Activated CD4-positive, CD25-positive, alpha-beta regulatory T cell (primary cell): ENCODE measurements at regions not wholly inside any gene's neighbourhood (a gene's known extent, or its start where the extent isn't known, plus 50 kb on each side); places are given as distances from the start of the nearest gene placed in this dataset.
"Not testable (repeated sequence)": the region's sequence is repeated elsewhere in the genome, so short reads cannot be mapped to it uniquely, and the experiment has no call there.

Experiments used
- DNase-seq, 4 experiments: peaks; one replicate each; lab custom pipeline; 2025; lab: John Stamatoyannopoulos, UW

DNA sequence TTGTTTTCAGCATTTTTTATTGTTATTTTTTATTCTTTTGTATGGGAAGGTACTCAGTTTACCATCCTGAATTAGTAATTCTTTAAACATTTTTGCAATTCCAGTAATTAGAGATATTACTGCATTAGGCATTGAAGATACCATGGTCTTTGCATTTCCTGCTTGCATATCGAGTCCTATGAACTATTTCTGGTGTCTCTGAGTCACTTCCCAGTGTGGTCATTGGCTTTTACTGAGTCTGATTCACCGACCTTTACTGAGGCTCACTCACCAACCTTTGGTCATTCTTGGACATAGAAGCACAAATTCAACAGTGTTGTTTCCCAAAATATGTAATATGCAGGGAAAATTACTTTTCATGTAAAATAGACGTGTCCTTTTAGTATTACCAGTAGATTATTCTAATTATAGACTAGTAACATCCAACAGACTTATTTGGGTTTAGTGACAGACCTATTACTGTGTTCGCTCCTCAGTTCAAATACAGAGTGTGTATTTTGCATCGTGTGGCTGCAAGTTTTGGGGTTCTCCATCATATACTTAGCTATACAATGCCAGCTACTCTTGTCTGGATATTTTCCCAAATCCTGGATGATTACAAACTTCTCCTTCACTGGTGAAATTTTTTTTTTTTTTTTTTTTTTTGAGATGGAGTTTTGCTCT, 180.7 kb upstream of the PRSS1 start:
- no peak for DNase-seq

GRCh38 chr7:142567201-142568075, 181.8 kb upstream of the PRSS1 start:
- no peak for DNase-seq

GRCh38 chr7:142566271-142566670, 183.0 kb upstream of the PRSS1 start:
- no peak for DNase-seq

- not testable (repeated sequence) for DNase-seq
Measured at GRCh38 chr7:142564125-142564524, 185.1 kb upstream of the PRSS1 start.

DNA sequence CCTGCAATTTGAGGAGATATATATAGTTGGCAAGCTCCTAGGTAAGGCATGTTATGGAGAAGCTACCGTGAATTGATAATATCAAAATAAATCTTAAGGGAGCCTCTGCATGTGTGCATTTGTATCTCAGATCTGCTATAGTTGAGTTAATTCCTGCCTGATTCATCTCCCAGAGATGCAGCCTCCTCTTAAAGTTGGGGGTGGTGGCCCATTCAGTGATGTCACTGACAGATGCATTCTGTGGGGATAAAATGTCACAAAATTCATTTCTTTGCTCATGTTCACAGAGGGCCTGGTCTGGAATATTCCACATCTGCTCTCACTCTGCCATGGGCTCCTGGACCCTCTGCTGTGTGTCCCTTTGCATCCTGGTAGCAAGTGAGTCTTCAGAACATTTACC, 185.8 kb upstream of the PRSS1 start:
- no peak for DNase-seq

DNA sequence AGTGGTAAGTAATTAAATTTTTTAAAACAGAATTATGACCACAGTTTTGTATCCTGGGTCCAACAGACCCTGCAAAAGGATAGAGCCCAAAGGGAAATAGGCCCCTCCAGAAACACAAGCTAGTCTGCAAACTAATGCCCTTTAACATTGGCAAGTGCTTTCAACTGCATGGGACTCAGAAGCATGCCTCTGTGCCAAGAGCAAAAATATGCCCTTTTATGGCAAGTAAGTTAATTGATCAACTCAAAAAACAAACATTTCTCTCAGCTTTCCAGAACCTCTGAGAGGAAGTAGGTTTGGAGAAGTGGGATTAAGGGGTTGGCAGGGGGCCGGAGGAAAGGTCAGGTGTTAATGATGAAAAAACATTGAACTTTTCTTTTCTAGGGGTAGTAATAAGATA, 186.6 kb upstream of the PRSS1 start:
- no peak for DNase-seq

DNA sequence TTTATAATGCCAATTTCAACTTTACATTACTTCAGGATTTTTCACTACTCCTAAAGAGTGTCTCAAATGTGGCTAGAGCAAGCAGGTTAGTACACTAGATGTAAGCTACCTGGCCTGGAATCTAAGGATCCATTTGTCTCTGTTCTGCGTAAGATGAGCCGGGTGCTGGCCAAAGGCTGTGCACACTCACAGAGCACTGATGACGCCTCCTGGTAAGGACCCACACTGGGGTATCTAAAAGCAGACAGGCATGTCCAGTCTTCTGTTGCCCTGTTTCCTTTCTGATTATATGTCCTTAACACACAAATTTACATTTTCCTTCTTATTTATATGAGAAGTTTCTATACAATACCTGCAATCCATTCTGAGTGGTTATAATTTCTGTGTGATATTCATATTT, 187.9 kb upstream of the PRSS1 start:
- DNase-seq: not testable (repeated sequence)

DNA sequence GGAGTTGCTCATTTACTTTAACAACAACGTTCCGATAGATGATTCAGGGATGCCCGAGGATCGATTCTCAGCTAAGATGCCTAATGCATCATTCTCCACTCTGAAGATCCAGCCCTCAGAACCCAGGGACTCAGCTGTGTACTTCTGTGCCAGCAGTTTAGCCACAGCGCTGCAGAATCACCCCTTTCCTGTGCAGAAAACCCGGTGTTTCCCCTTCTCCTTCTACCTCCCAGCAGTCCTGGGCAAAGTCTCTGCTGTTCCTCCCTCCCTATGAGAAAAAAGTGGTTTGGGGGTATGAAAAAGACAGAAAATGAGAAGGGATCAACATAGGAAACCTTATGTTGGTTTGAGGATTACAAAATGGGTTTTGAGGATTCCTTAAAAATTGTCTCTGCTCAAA, 188.5 kb upstream of the PRSS1 start:
- not testable (repeated sequence) for DNase-seq

DNA sequence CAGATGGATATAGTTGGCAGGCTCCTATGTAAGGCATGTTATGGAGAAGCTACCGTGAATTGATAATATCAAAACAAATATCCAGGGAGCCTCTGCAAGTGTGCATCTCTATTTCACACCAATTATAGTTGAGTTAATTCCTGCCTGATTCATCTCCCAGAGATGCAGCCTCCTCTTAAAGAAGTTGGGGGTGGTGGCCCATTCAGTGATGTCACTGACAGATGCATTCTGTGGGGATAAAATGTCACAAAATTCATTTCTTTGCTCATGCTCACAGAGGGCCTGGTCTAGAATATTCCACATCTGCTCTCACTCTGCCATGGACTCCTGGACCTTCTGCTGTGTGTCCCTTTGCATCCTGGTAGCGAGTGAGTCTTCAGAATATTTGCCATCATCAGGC, 189.1 kb upstream of the PRSS1 start:
- DNase-seq: no peak

DNA sequence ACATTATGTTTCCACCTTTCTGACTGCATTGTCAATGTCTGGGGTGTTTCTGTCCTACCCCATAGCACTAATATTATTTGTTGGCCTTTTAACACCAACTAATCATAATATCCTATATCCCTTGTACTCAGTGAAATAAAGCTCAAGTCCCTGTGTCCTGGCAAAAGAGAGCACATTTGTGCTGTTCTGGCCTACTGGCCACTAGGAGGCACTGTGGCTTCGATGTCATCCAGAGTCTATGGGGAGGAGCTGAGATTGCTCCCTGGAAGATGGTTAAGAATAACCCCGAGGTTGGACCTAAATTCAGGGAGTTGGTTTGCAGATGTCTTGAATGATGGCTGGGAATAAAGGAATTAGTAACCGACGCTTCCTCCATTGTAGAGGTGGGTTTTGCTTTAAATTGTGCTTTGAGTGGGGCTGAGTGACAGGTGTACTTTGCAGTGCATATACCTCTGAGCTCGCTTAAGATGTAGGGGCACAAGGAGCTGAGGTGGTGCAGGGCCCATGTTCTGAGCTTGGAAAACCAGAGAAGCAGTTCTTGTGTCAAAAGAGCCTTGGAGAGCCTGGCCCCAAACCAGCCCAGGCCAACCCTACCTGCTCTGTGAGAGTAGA, 191.2 kb upstream of the PRSS1 start:
- peak in 3 of 4 experiments; percentile 4 to 28 (median 9) for DNase-seq

- DNase-seq: no peak
Measured at GRCh38 chr7:142556740-142557139, 192.5 kb upstream of the PRSS1 start.

GRCh38 chr7:142554560-142555532, 194.4 kb upstream of the PRSS1 start:
- DNase-seq: no peak

DNA sequence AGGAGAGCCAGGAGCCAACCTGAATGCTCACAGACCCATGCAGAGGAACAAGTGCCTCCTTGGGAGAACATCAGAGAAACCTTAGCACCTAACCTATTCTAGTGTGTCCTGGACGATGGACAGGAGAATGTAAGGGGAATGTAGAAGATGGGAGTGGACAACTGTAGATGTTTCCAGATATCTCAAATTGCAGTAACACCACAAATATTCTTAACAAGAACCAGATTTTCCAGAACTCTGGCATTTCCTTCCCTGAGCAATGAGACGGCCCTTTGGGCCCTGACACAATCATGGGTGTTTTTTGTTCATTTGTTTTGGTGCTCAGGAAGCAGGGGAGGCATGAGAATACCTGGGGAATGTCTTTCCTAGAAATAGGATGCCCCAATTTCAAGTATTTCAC, 196.1 kb upstream of the PRSS1 start:
- no peak for DNase-seq

DNA sequence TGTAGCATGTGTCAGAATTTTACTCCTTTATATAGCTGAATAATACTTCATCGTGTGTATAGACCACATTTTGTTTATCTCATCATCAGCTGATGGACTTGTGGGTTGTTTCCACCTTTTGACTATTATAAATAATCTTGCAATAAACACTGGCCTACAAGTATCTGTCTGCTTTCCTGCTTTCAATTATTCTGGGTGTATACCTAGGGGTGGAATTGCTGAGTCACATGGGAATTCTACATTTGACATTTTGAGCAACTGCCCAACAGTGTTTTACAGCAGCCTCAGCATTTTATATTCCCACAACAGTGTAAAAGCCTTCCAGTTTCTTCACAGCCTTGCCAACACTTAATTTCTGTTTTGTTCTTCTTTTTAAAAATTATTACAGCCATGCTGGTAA, 200.3 kb upstream of the PRSS1 start:
- no peak for DNase-seq

DNA sequence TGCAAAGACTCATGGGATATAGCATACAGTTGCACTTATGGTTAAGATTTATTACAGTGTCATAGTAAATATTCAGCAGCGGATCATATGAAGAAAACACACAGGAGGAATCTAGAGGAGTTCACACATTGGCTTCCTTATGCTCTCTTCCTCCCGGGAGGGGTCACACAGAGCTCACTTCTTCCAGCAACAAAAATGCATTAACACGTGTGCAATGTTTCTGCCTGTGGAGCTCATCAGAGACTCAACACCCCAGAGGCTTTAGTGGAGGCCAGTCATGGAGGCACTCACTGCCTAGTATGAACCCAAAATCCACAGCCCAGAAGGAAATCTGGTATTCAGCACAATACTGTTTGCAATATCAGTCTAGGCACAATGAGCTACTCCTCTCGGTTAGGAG, 202.8 kb upstream of the PRSS1 start:
- no peak for DNase-seq

DNA sequence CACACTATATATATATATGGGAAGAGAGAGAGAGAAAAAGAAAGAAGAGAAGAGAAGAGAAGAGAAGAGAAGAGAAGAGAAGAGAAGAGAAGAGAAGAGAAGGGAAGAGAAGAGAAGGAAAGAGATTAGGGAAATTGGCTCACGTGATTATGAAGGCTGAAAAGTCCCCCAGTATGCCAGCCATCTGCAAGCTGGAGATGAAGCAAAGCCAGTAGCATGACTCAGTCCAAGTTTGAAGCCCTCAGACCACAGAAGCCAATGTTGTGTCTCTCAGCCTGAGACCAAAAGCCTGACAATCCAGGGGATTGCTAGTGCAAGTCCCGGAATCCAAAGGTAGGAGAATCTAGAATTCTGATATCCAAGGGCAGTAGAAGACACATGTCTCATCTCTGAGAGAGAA, 206.3 kb upstream of the PRSS1 start:
- DNase-seq: no peak

DNA sequence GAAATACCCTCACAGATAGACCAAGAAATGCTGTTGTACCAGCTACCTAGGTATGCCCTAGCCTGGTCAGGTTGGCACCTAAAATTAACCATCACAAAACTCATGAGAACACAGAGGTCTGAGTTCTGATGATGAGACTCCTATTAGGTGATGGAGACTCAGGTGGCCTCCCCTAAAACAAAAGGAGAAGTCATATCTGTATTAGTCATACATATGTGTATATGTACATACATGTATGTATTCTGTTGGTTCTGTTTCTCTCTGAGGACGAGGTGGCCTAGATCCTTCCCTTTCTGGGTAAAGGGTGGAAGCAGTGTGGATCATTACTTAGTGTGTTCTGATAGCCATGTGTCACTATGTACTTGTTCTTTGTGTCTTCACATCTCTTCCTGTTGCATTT, 207.2 kb upstream of the PRSS1 start:
- DNase-seq: no peak

DNA sequence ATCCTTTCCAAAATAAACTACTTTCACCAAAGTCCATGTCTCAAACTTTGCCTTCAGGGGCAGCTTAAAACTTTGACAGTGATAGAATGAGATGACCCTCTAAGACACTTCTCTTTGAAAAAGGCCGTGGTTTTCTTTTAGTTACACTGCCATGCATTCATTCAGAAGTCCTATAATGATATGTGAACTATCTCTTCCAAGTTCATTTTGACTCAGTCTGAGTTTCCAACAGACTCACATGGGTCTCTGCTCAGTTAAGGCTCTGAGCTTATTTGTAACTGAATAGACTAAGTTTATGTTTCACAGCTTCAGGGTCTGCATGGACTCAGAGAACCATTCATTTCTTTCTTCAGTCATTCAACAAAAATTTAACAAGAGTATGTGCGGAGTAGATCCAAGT, 208.9 kb upstream of the PRSS1 start:
- no peak for DNase-seq

- DNase-seq: no peak
Measured at GRCh38 chr7:142539901-142540300, 209.4 kb upstream of the PRSS1 start.

DNA sequence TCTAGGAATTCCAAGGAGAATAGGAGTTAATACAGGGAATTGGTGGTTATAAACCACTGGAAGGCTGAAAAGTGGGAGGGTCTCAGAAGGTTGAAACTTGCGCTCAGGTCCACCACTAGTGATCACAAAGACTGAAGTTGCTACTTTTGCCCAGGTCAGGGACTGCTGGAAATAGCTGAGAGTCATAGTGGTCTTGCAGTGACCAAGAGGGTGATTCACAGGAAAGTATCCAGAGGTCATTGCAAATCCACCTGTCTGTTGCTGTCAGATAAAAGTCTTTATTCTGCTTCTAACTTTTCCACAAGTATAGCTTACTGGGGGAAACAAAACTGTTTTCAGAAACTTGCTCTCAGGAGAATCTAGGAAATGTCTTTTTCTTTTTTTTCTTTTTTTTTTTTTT, 211.5 kb upstream of the PRSS1 start:
- no peak for DNase-seq

DNA sequence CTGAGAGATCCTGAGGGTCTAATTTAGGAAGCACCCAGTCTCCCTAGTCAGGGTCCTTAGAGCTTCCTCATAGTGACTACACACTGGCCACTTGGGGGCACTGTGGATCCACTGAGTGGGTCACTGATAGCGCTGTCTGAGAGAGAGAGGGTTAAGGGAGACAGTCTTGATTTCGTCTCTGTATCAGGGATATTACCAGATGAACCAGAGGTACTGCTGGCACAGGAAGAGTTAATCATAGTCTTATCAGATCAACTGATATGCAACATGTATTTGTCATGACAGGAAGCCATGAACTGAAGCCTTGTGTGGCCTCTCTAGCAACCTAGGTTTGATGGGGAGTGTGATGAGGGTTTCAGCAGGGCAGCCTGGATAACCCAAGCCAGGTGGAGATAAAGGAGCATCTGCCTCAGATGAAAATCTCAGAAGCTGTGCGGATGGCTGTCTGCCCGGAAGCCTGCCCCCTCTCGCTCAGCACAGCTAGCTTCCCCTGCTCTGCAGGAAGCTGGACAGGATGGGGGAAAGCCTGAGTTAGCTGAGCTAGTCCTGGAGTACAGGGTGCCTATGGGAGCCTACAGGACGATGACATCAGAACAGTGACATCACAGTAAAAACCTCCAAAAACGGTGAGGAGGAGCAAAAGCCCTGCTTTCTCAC, 214.0 kb upstream of the PRSS1 start:
- peak; percentile 29 to 60 (median 39) for DNase-seq
